ENCODE measurements at regions not wholly inside any gene's neighbourhood (a gene's known extent, or its start where the extent isn't known, plus 50 kb on each side); places are given as distances from the start of the nearest gene placed in this dataset.

DNA sequence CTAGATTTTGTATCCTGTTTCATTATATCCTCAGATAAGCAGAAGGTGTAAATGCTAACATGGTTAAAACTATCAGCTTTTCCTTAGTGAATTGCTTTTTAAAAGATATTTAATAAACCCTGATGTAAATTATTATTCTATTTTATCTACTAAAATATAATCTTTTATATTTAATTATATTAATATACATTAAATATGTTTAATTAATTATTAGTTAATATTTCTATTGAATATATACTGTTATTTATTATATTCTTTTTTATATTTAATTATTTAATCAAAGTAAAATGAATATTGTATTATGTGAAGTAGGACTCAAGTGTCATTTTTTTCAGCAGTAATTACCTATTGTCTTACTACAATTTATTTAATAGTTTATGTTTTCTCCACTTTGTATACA is 179.7 kb upstream of the ADGRL4 start:
- no peaks in the 10 kb centered on the region for H3K36me3 Mint-ChIP-seq (ENCODE audit: low read depth)
- no peak for DNase-seq (ENCODE audit: low read depth, low spot score)
- no peak overlapping the region for H3K27ac Mint-ChIP-seq (ENCODE audit: unreplicated experiment)
- no peaks in the 10 kb centered on the region for H3K9me3 Mint-ChIP-seq
- H3K4me1 Mint-ChIP-seq: no peaks in the 10 kb centered on the region
- TF ChIP-seq, protein P1, sequence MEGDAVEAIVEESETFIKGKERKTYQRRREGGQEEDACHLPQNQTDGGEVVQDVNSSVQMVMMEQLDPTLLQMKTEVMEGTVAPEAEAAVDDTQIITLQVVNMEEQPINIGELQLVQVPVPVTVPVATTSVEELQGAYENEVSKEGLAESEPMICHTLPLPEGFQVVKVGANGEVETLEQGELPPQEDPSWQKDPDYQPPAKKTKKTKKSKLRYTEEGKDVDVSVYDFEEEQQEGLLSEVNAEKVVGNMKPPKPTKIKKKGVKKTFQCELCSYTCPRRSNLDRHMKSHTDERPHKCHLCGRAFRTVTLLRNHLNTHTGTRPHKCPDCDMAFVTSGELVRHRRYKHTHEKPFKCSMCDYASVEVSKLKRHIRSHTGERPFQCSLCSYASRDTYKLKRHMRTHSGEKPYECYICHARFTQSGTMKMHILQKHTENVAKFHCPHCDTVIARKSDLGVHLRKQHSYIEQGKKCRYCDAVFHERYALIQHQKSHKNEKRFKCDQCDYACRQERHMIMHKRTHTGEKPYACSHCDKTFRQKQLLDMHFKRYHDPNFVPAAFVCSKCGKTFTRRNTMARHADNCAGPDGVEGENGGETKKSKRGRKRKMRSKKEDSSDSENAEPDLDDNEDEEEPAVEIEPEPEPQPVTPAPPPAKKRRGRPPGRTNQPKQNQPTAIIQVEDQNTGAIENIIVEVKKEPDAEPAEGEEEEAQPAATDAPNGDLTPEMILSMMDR (conservative IDR thresholded peaks at IDR 0.05): no peak
- H3K27me3 Mint-ChIP-seq (ENCODE audit: low read depth): no peaks in the 10 kb centered on the region
- H3K4me3 Mint-ChIP-seq: no peak overlapping the region

DNA sequence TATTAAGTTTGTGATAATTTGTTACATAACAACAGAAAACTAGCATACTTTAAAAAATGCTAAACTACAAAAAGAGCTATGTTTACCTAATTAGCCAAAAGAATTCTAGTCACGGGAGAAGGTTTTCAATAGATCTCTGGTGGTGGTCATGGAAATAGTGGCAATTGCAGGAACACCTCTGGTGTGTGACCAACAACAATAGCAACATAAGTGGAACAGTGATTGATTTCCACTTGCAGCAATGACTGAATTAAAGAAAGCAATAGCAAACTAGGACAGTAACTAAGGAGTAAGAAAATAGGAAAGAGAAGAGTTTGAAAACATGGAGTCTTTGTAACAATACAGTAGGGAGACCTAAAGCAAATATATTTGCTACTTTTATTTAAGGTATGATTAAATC is 171.3 kb upstream of the ADGRL4 start:
- no peak for DNase-seq (ENCODE audit: low read depth, low spot score)
- Mint-ChIP-seq H3K4me3 (no peak overlapping the region), H3K27ac (ENCODE audit: unreplicated experiment) (no peak overlapping the region), H3K4me1 (no peaks in the 10 kb centered on the region), H3K9me3 (peaks cover 8% of the 10 kb centered on the region), H3K27me3 (ENCODE audit: low read depth) (no peaks in the 10 kb centered on the region), H3K36me3 (ENCODE audit: low read depth) (no peaks in the 10 kb centered on the region)
- TF ChIP-seq, protein P1 (conservative IDR thresholded peaks at IDR 0.05): no peak

DNA sequence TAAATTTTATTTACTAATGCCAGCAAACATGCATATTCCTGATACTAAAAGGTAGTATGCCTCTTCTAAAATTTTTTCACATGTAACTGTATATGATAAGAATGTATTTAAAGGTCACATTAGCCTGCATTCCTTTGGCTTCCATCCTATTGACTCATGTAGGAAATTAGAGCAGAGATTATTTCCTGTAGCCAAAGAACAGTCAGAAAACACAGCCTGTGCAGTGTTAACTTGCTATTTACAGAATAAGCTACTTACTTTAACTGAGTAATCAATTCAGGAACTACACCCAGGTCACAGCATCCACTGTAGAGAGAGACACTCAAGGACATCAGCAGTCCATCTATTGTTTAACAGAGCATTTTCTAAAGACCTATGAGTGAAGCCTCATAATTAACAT is 154.5 kb upstream of the ADGRL4 start:
- TF ChIP-seq, protein P1 (conservative IDR thresholded peaks at IDR 0.05): no peak
- Mint-ChIP-seq H3K36me3 (ENCODE audit: low read depth) (no peaks in the 10 kb centered on the region), H3K4me3 (no peak overlapping the region), H3K9me3 (peaks cover 9% of the 10 kb centered on the region), H3K27me3 (ENCODE audit: low read depth) (no peaks in the 10 kb centered on the region), H3K27ac (ENCODE audit: unreplicated experiment) (no peak overlapping the region), H3K4me1 (no peaks in the 10 kb centered on the region)
- DNase-seq (ENCODE audit: low read depth, low spot score): no peak

DNA sequence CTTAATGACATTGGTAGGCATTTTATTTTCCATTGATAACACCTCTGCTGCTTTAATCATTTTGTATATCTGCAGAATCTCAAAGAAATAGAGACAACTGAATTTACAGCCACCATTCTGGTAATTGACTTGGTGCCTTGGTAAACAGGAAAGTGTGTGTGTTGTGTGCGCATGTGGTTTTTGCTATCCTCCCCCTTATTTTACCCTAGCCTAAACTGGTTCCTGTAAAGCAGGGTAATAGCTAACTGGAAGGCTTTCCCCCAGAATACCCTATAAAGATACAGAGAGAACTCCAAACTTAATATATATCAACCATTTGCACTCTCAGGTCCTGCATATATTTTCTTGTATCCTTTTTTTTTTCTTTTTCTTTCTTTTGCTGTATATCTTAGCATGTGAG is 149.5 kb upstream of the ADGRL4 start:
- H3K4me3 Mint-ChIP-seq: no peak overlapping the region
- H3K9me3 Mint-ChIP-seq: peaks cover 2% of the 10 kb centered on the region
- TF ChIP-seq, protein P1 (conservative IDR thresholded peaks at IDR 0.05): no peak
- DNase-seq (ENCODE audit: low read depth, low spot score): no peak
- H3K36me3 Mint-ChIP-seq (ENCODE audit: low read depth): no peaks in the 10 kb centered on the region
- no peaks in the 10 kb centered on the region for H3K27me3 Mint-ChIP-seq (ENCODE audit: low read depth)
- no peak overlapping the region for H3K27ac Mint-ChIP-seq (ENCODE audit: unreplicated experiment)
- H3K4me1 Mint-ChIP-seq: no peaks in the 10 kb centered on the region

DNA sequence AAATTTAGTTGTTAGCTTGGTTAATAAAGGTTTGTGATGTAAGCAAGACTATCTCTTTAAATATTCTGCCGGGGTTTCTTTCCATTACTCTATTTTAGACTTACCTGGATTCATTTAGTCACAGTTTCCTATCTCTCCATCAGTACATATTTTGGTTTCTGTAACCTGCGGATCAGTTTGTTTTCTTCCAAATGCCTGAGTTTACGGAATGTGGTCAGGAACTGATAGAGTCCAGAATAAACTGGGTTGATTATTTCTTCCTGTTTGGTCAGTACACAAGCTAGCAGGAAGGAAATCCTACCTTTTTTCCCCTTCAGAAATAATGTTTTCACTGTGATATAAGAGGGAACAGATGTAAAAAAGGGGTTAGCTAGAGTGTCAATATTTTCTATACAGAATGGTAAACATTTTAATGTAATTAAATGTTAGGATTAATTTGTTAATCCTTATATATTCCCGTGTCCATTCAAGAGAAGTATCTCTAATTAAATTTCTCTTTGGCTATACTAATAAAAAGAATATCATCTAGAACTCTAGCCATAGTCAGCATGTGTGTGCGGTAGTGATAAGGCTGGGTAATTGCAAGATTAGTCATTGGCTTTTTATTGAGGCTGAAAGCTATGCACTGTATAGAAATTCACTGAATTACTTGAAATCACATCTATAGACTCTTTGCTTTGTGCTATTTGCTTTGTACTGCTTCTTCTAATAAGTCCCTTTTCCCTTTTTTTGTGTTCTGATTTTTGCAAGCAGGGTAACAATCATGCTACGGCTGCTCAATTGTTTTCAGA is 144.7 kb upstream of the ADGRL4 start:
- no peak overlapping the region for H3K4me3 Mint-ChIP-seq
- TF ChIP-seq, protein P1 (conservative IDR thresholded peaks at IDR 0.05): no peak
- no peaks in the 10 kb centered on the region for H3K36me3 Mint-ChIP-seq (ENCODE audit: low read depth)
- H3K9me3 Mint-ChIP-seq: no peaks in the 10 kb centered on the region
- no peak for DNase-seq (ENCODE audit: low read depth, low spot score)
- H3K27ac Mint-ChIP-seq (ENCODE audit: unreplicated experiment): no peak overlapping the region
- peaks cover 5% of the 10 kb centered on the region for H3K4me1 Mint-ChIP-seq
- H3K27me3 Mint-ChIP-seq (ENCODE audit: low read depth): no peaks in the 10 kb centered on the region
